Lower leg skin (tissue), 4 donors: ENCODE measurements at regions not wholly inside any gene's neighbourhood (a gene's known extent, or its start where the extent isn't known, plus 50 kb on each side); places are given as distances from the start of the nearest gene placed in this dataset.

ENCODE experiments used
- DNase-seq, 2 donors: peaks; one replicate each; pipeline ENCODE4 v3.0.0-alpha.2; 2019; ENCODE audit warnings: low spot score in 2 of 2
- H3K4me3 ChIP-seq: fragments of 200-600 bp; sonication (generic); 2 replicates; pipeline ENCODE4 v1.5.1; 2017; ENCODE audit warnings: mild to moderate bottlenecking, low read depth; ENCODE audit not compliant: poor library complexity, severe bottlenecking
- CTCF ChIP-seq, 3 donors: fragments of 450-650 bp; IDR thresholded peaks; one replicate each; pipeline ENCODE4 v1.5.1; 2016; ENCODE audit warnings: antibody characterized with exemption in 3 of 3, mild to moderate bottlenecking in 3 of 3, moderate library complexity in 2 of 3
- POLR2A ChIP-seq, 2 donors: fragments of 450-650 bp; IDR thresholded peaks; one replicate each; pipeline ENCODE4 v1.6.1; 2016 to 2017; ENCODE audit warnings: antibody characterized with exemption in 2 of 2, mild to moderate bottlenecking in 1 of 2, moderate library complexity in 1 of 2
- WGBS, 2 donors: methylation state at CpG; one replicate each; pipeline ENCODE4 v1.1.5; 2018; 5-methylcytosine and 5-hydroxymethylcytosine counted together
- intact Hi-C: fragments of 100-400 bp; cut with DNase I; formaldehyde crosslinking; loops from one replicate; pipeline ENCODE4 v1.15.0; 2023; ENCODE audit warnings: low total_unique reads

- intact Hi-C loops: no loop called here
- 78 to 82% methylated on average over 46 of the region's 46 CpGs for WGBS, 2 donors
- peak in 1 of 2 donors; percentile 23 for DNase-seq
- no peak overlapping the region for H3K4me3 ChIP-seq
- no peak for TF ChIP-seq POLR2A (IDR thresholded peaks at IDR 0.05)
- no peak for TF ChIP-seq CTCF (IDR thresholded peaks at IDR 0.05)
These were observed 226.5 kb upstream of the PITRM1 start for GRCh38 chr10:3398825-3399646.

GRCh38 chr10:3397846-3398245 is 225.3 kb upstream of the PITRM1 start:
- no peak for DNase-seq
- no peak overlapping the region for H3K4me3 ChIP-seq
- no peak for TF ChIP-seq POLR2A (IDR thresholded peaks at IDR 0.05)
- 91 to 95% methylated on average over 23 of the region's 23 CpGs for WGBS, 2 donors
- intact Hi-C loops: no loop called here

GRCh38 chr10:3397231-3397630 is 224.6 kb upstream of the PITRM1 start:
- intact Hi-C loops: no loop called here
- no peak for DNase-seq
- 84 to 86% methylated on average over 4 of the region's 4 CpGs for WGBS, 2 donors
- TF ChIP-seq POLR2A (IDR thresholded peaks at IDR 0.05) (no peak), CTCF (IDR thresholded peaks at IDR 0.05) (no peak)
- no peak overlapping the region for H3K4me3 ChIP-seq

- TF ChIP-seq CTCF (IDR thresholded peaks at IDR 0.05) (no peak), POLR2A (IDR thresholded peaks at IDR 0.05) (no peak)
- 90 to 91% methylated on average over 10 of the region's 10 CpGs for whole genome bisulfite sequencing, 2 donors
- intact Hi-C loops: no loop called here
- DNase-seq: no peak
- no peak overlapping the region for H3K4me3 ChIP-seq
These were observed 223.5 kb upstream of the PITRM1 start for GRCh38 chr10:3396116-3396515.

- no peak for DNase-seq
- WGBS, 2 donors: 64 to 72% methylated on average over 6 of the region's 6 CpGs
- H3K4me3 ChIP-seq: no peak overlapping the region
- intact Hi-C loops: no loop called here
- TF ChIP-seq CTCF (IDR thresholded peaks at IDR 0.05) (no peak), POLR2A (IDR thresholded peaks at IDR 0.05) (no peak)
These were observed 222.9 kb upstream of the PITRM1 start for GRCh38 chr10:3395458-3395861.

GRCh38 chr10:3395041-3395440 is 222.5 kb upstream of the PITRM1 start:
- no peak for DNase-seq
- intact Hi-C loops: no loop called here
- H3K4me3 ChIP-seq: no peak overlapping the region
- TF ChIP-seq CTCF (IDR thresholded peaks at IDR 0.05) (no peak), POLR2A (IDR thresholded peaks at IDR 0.05) (no peak)
- 76 to 87% methylated on average over 3 of the region's 3 CpGs for WGBS, 2 donors
